DOHH2 (cell line): ENCODE measurements at regions not wholly inside any gene's neighbourhood (a gene's known extent, or its start where the extent isn't known, plus 50 kb on each side); places are given as distances from the start of the nearest gene placed in this dataset.
A peak's percentile ranks its signal among the peaks of the same experiment; 100 is the strongest.

Experiments
- H3F3A ChIP-seq: fragments of 200-600 bp; sonication (generic), shearing (Covaris generic); 2 replicates; pipeline ENCODE4 v1.6.0; 2016; ENCODE audit warnings: antibody characterized with exemption, mild to moderate bottlenecking; ENCODE audit not compliant: control insufficient read depth, insufficient read depth
- H3K27ac ChIP-seq: fragments of 200-600 bp; sonication (generic); 2 replicates; pipeline ENCODE4 v1.5.1; 2014; ENCODE audit warnings: low read depth, mild to moderate bottlenecking, low read length, moderate library complexity
- H3K27me3 ChIP-seq: fragments of 200-600 bp; sonication (generic); 2 replicates; pipeline ENCODE4 v1.6.1; 2014; ENCODE audit warnings: mild to moderate bottlenecking, low read length, mixed read lengths; ENCODE audit not compliant: control insufficient read depth
- H3K36me3 ChIP-seq: fragments of 200-600 bp; sonication (generic); 2 replicates; pipeline ENCODE4 v1.6.1; 2014; ENCODE audit warnings: mild to moderate bottlenecking, low read length, moderate library complexity, mixed read lengths; ENCODE audit not compliant: control insufficient read depth
- H3K4me1 ChIP-seq: fragments of 200-600 bp; sonication (generic); 2 replicates; pipeline ENCODE4 v1.6.1; 2014; ENCODE audit warnings: mild to moderate bottlenecking, low read length, mixed read lengths; ENCODE audit not compliant: control insufficient read depth
- H3K4me2 ChIP-seq: fragments of 200-600 bp; sonication (generic); 2 replicates; pipeline ENCODE4 v1.6.0; 2014; ENCODE audit warnings: mild to moderate bottlenecking, low read length, moderate library complexity
- H3K4me3 ChIP-seq: fragments of 200-600 bp; sonication (generic); 2 replicates; pipeline ENCODE4 v1.5.1; 2014; ENCODE audit warnings: mild to moderate bottlenecking, low read length, mixed read lengths
- H3K79me2 ChIP-seq: fragments of 200-600 bp; sonication (generic); 2 replicates; pipeline ENCODE4 v1.6.1; 2014; ENCODE audit warnings: mild to moderate bottlenecking, low read length, mixed read lengths; ENCODE audit not compliant: control insufficient read depth
- H3K9me2 ChIP-seq: fragments of 200-600 bp; sonication (generic); replicated peaks from 2 replicates; pipeline ENCODE4 v1.6.1; 2014; ENCODE audit warnings: mild to moderate bottlenecking, low read length, mixed read lengths; ENCODE audit not compliant: control insufficient read depth
- H3K9me3 ChIP-seq: fragments of 200-600 bp; sonication (generic); 2 replicates; pipeline ENCODE4 v1.6.1; 2014; ENCODE audit warnings: antibody characterized with exemption, low read length, mixed read lengths; ENCODE audit not compliant: control insufficient read depth, insufficient read depth
- H4K20me1 ChIP-seq: fragments of 200-600 bp; sonication (generic); 2 replicates; pipeline ENCODE4 v1.6.0; 2014; ENCODE audit warnings: low read depth, mild to moderate bottlenecking, antibody characterized with exemption, low read length, moderate library complexity; ENCODE audit not compliant: control insufficient read depth, insufficient read depth
- CTCF ChIP-seq: fragments of 200-600 bp; sonication (generic); IDR thresholded peaks from one replicate; pipeline ENCODE4 v1.5.1; 2014; ENCODE audit warnings: antibody characterized with exemption, mild to moderate bottlenecking, low read depth, low read length; ENCODE audit not compliant: poor library complexity, severe bottlenecking
- EZH2phosphoT487 ChIP-seq: fragments of 200-600 bp; sonication (generic); IDR thresholded peaks from 2 replicates; pipeline ENCODE4 v1.6.1; 2017; ENCODE audit warnings: borderline replicate concordance, mild to moderate bottlenecking, antibody characterized with exemption, low read length, moderate library complexity, mixed read lengths

DNA sequence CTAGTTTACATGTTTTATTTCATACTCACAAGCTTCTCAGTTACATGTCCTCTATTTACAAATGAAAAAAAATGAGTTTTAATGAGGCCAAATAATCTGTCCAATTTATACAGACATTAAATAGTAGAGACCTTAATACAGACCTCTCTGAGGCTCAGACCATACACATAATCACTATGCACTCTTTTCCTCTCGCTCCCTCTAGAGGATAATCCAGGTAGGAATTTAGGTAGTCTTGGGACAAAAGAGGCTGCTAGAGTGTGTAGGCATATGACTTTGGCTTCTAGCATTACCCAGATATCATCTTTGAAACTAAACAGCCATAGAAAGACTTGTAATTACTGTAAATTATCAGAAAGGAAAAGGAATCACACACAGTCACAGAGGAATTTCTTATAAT is 444.7 kb downstream of the HINT1 start:
- no peaks in the 10 kb centered on the region for H3K9me3 ChIP-seq

DNA sequence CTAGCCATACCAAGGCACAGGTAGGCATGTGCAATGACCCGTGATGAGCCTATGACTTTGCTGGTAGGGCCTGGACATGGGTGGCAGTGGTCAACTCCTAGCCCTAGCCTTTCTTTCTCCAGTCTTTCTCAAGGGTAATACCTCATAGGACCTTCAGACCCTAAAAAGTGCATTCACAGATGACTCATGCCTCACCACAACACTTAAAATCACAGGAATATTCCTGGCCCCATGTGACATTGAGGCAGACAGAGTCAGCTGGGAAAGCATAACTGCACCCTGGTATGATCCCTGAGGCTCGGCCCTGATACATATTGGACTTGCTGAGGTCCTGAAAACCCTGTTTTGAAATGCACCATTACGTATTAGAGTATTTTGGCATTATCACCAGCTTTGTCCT is 449.5 kb downstream of the HINT1 start:
- H3K27ac ChIP-seq = no peak overlapping the region
- TF ChIP-seq CTCF (no peak), EZH2phosphoT487 (no peak)
- no peaks in the 10 kb centered on the region for H3F3A ChIP-seq
- H3K9me2 ChIP-seq = no peaks in the 10 kb centered on the region
- H3K27me3 ChIP-seq = no peaks in the 10 kb centered on the region
- H3K36me3 ChIP-seq = no peaks in the 10 kb centered on the region
- H3K4me1 ChIP-seq = no peaks in the 10 kb centered on the region
- no peaks in the 10 kb centered on the region for H3K9me3 ChIP-seq
- no peaks in the 10 kb centered on the region for H3K79me2 ChIP-seq
- no peak overlapping the region for H3K4me2 ChIP-seq
- no peak overlapping the region for H3K4me3 ChIP-seq
- H4K20me1 ChIP-seq = no peaks in the 10 kb centered on the region

More for the DNA sequence above, 444.7 kb downstream of the HINT1 start:
- no peak overlapping the region for H3K27ac ChIP-seq
- no peaks in the 10 kb centered on the region for H3K79me2 ChIP-seq
- H4K20me1 ChIP-seq = no peaks in the 10 kb centered on the region
- no peaks in the 10 kb centered on the region for H3K4me1 ChIP-seq
- peak; percentile 55 for TF ChIP-seq CTCF
- TF ChIP-seq EZH2phosphoT487 = no peak
- H3K4me2 ChIP-seq = no peak overlapping the region
- H3K27me3 ChIP-seq = peaks cover 2% of the 10 kb centered on the region; the same call in 1 of the 2 replicates
- no peak overlapping the region for H3K4me3 ChIP-seq
- no peaks in the 10 kb centered on the region for H3K9me2 ChIP-seq
- no peaks in the 10 kb centered on the region for H3K36me3 ChIP-seq
- H3F3A ChIP-seq = no peaks in the 10 kb centered on the region

DNA sequence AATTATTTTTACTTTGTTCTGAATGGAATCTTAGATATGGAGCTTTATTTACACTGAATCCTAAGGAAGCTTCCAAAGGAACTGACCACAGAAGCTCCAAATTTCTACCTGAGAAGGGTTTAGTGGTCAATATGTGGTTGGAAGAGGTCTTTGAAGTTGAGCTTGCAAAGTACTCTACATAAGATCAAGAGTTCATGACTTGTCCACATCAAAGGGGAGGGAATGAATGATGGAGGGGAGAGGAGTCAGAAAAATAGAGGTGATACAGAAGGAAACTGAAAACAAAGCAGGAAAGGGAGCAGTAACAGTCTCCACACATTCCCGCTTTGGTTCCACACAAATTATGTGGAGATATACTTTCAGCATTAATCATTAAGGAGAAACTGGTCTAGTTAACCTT is 450.9 kb downstream of the HINT1 start:
- H3K79me2 ChIP-seq = no peaks in the 10 kb centered on the region
- no peak overlapping the region for H3K4me3 ChIP-seq
- H3F3A ChIP-seq = no peaks in the 10 kb centered on the region
- H3K9me2 ChIP-seq = no peaks in the 10 kb centered on the region
- no peaks in the 10 kb centered on the region for H3K9me3 ChIP-seq
- H3K27ac ChIP-seq = no peak overlapping the region
- H4K20me1 ChIP-seq = no peaks in the 10 kb centered on the region
- H3K4me2 ChIP-seq = no peak overlapping the region
- no peaks in the 10 kb centered on the region for H3K27me3 ChIP-seq
- H3K4me1 ChIP-seq = no peaks in the 10 kb centered on the region
- TF ChIP-seq CTCF = no peak
- TF ChIP-seq EZH2phosphoT487 = no peak
- H3K36me3 ChIP-seq = no peaks in the 10 kb centered on the region

- no peaks in the 10 kb centered on the region for H3K9me2 ChIP-seq
- no peaks in the 10 kb centered on the region for H3K36me3 ChIP-seq
- no peaks in the 10 kb centered on the region for H3K27me3 ChIP-seq
- no peaks in the 10 kb centered on the region for H4K20me1 ChIP-seq
- H3K4me2 ChIP-seq = no peak overlapping the region
- no peaks in the 10 kb centered on the region for H3F3A ChIP-seq
- no peaks in the 10 kb centered on the region for H3K9me3 ChIP-seq
- TF ChIP-seq CTCF = no peak
- TF ChIP-seq EZH2phosphoT487 = no peak
- H3K27ac ChIP-seq = no peak overlapping the region
- no peaks in the 10 kb centered on the region for H3K79me2 ChIP-seq
- H3K4me3 ChIP-seq = no peak overlapping the region
- H3K4me1 ChIP-seq = no peaks in the 10 kb centered on the region
Observed at GRCh38 chr5:130712324-130712723, 452.7 kb downstream of the HINT1 start.
